Mesendoderm (in vitro differentiated cells): ENCODE measurements at regions not wholly inside any gene's neighbourhood (a gene's known extent, or its start where the extent isn't known, plus 50 kb on each side); places are given as distances from the start of the nearest gene placed in this dataset.
A peak's percentile ranks its signal among the peaks of the same experiment; 100 is the strongest.

Experiments
- DNase-seq: peaks from one replicate; pipeline ENCODE4 v3.0.0; 2013
- H2AK5ac ChIP-seq: 2 replicates; pipeline ENCODE4 v1.6.1; 2013; ENCODE audit warnings: low read length, inconsistent platforms
- H2BK120ac ChIP-seq: 2 replicates; pipeline ENCODE4 v1.6.1; 2013; ENCODE audit warnings: low read depth, mild to moderate bottlenecking, low read length, moderate library complexity, mixed read lengths
- H2BK15ac ChIP-seq: replicated peaks from 2 replicates; pipeline ENCODE4 v1.6.1; 2013; ENCODE audit warnings: low read depth, mild to moderate bottlenecking, moderate library complexity
- H2BK5ac ChIP-seq: 2 replicates; pipeline ENCODE4 v1.6.1; 2013; ENCODE audit warnings: low read length, inconsistent platforms
- H3K18ac ChIP-seq: 2 replicates; pipeline ENCODE4 v1.6.1; 2013; ENCODE audit warnings: mild to moderate bottlenecking, low read length, mixed read lengths
- H3K23ac ChIP-seq: one replicate; pipeline ENCODE4 v1.6.1; 2013; ENCODE audit warnings: low read length
- H3K27ac ChIP-seq: 2 replicates; pipeline ENCODE4 v1.5.1; 2013; ENCODE audit warnings: low read depth, mild to moderate bottlenecking, inconsistent platforms, low read length, moderate library complexity
- H3K27me3 ChIP-seq: 2 replicates; pipeline ENCODE4 v1.6.1; 2013; ENCODE audit warnings: low read length, control low read depth, mild to moderate bottlenecking, inconsistent platforms; ENCODE audit not compliant: insufficient read depth, poor library complexity
- H3K36me3 ChIP-seq: 2 replicates; pipeline ENCODE4 v1.6.1; 2013; ENCODE audit warnings: low read length, inconsistent platforms; ENCODE audit not compliant: control insufficient read depth, insufficient read depth
- H3K4ac ChIP-seq: one replicate; pipeline ENCODE4 v1.6.1; 2013; ENCODE audit warnings: low read depth, mild to moderate bottlenecking, low read length, moderate library complexity
- H3K4me1 ChIP-seq: 2 replicates; pipeline ENCODE4 v1.6.1; 2013; ENCODE audit warnings: low read depth, low read length, inconsistent platforms; ENCODE audit not compliant: control insufficient read depth
- H3K4me2 ChIP-seq: 2 replicates; pipeline ENCODE4 v1.6.1; 2013; ENCODE audit warnings: low read length
- H3K4me3 ChIP-seq: 2 replicates; pipeline ENCODE4 v1.5.1; 2013; ENCODE audit warnings: mild to moderate bottlenecking, low read length
- H3K56ac ChIP-seq: one replicate; pipeline ENCODE4 v1.6.1; 2013; ENCODE audit warnings: low read length
- H3K79me1 ChIP-seq: 2 replicates; pipeline ENCODE4 v1.6.1; 2013; ENCODE audit warnings: low read length, inconsistent platforms
- H3K79me2 ChIP-seq: 2 replicates; pipeline ENCODE4 v1.6.1; 2013; ENCODE audit warnings: mild to moderate bottlenecking, low read length; ENCODE audit not compliant: control insufficient read depth, insufficient read depth
- H3K9ac ChIP-seq: 2 replicates; pipeline ENCODE4 v1.6.1; 2013; ENCODE audit warnings: low read length, inconsistent platforms
- H4K5ac ChIP-seq: one replicate; pipeline ENCODE4 v1.6.1; 2013; ENCODE audit warnings: low read length
- H4K8ac ChIP-seq: one replicate; pipeline ENCODE4 v1.6.1; 2013; ENCODE audit warnings: low read depth, mild to moderate bottlenecking, control low read depth, low read length, moderate library complexity
- WGBS: extraction: QIAGEN DNeasy Blood & Tissue Kit; methylation state at CpG from one replicate; pipeline ENCODE4 v1.1.7; 2013; ENCODE audit warnings: low lambda C conversion rate, missing lambda C conversion rate; ENCODE audit not compliant: insufficient coverage; ENCODE audit errors: extremely low coverage; 5-methylcytosine and 5-hydroxymethylcytosine counted together

GRCh38 chr14:22007363-22007762 is 333.7 kb upstream of the OR4E1 start:
- H3K4me1 ChIP-seq: no peaks in the 10 kb centered on the region
- no peak overlapping the region for H3K23ac ChIP-seq
- no peak overlapping the region for H4K5ac ChIP-seq
- H3K18ac ChIP-seq: no peak overlapping the region
- no peak overlapping the region for H2BK15ac ChIP-seq
- no peak overlapping the region for H2BK5ac ChIP-seq
- H3K4ac ChIP-seq: no peak overlapping the region
- no peak overlapping the region for H2BK120ac ChIP-seq
- H3K4me2 ChIP-seq: no peak overlapping the region
- H3K36me3 ChIP-seq: no peaks in the 10 kb centered on the region
- no peak for DNase-seq
- no peak overlapping the region for H4K8ac ChIP-seq
- H3K56ac ChIP-seq: no peak overlapping the region
- no peak overlapping the region for H3K27ac ChIP-seq
- no CpG with 5 or more reads among the region's 3 CpGs for WGBS
- no peaks in the 10 kb centered on the region for H3K27me3 ChIP-seq
- no peaks in the 10 kb centered on the region for H3K79me1 ChIP-seq
- no peak overlapping the region for H3K9ac ChIP-seq
- no peak overlapping the region for H2AK5ac ChIP-seq
- no peaks in the 10 kb centered on the region for H3K79me2 ChIP-seq
- no peak overlapping the region for H3K4me3 ChIP-seq

GRCh38 chr14:22003461-22003860 is 329.8 kb upstream of the OR4E1 start:
- no peak overlapping the region for H3K23ac ChIP-seq

GRCh38 chr14:22002860-22003284 is 329.3 kb upstream of the OR4E1 start:
- no CpG with 5 or more reads among the region's 10 CpGs for WGBS
- H4K8ac ChIP-seq: no peak overlapping the region
- peak; percentile 63 for DNase-seq
- no peaks in the 10 kb centered on the region for H3K4me1 ChIP-seq
- no peak overlapping the region for H2BK5ac ChIP-seq
- no peaks in the 10 kb centered on the region for H3K27me3 ChIP-seq
- H3K56ac ChIP-seq: no peak overlapping the region
- no peaks in the 10 kb centered on the region for H3K79me1 ChIP-seq
- no peak overlapping the region for H3K4me3 ChIP-seq
- H3K4ac ChIP-seq: no peak overlapping the region
- peak overlapping the region; percentile 21 for H4K5ac ChIP-seq
- no peaks in the 10 kb centered on the region for H3K36me3 ChIP-seq
- no peaks in the 10 kb centered on the region for H3K79me2 ChIP-seq
- no peak overlapping the region for H2AK5ac ChIP-seq
- no peak overlapping the region for H3K18ac ChIP-seq
- H2BK15ac ChIP-seq: no peak overlapping the region
- no peak overlapping the region for H3K23ac ChIP-seq
- no peak overlapping the region for H3K27ac ChIP-seq
- no peak overlapping the region for H2BK120ac ChIP-seq
- no peak overlapping the region for H3K4me2 ChIP-seq
- H3K9ac ChIP-seq: no peak overlapping the region

More at GRCh38 chr14:22003461-22003860, 329.8 kb upstream of the OR4E1 start:
- Histone ChIP-seq H2BK120ac (no peak overlapping the region), H3K27me3 (no peaks in the 10 kb centered on the region), H3K4me1 (no peaks in the 10 kb centered on the region), H3K79me1 (no peaks in the 10 kb centered on the region), H3K9ac (no peak overlapping the region), H3K36me3 (no peaks in the 10 kb centered on the region), H3K4me2 (no peak overlapping the region), H2BK15ac (no peak overlapping the region), H2AK5ac (no peak overlapping the region), H4K8ac (no peak overlapping the region), H3K79me2 (no peaks in the 10 kb centered on the region), H3K18ac (no peak overlapping the region), H4K5ac (peak overlapping the region; percentile 21), H3K56ac (no peak overlapping the region), H2BK5ac (no peak overlapping the region), H3K4ac (no peak overlapping the region), H3K27ac (no peak overlapping the region), H3K4me3 (no peak overlapping the region)
- no CpG with 5 or more reads among the region's 9 CpGs for WGBS
- DNase-seq: no peak

- Histone ChIP-seq H3K79me1 (no peaks in the 10 kb centered on the region), H2BK120ac (no peak overlapping the region), H3K4me1 (no peaks in the 10 kb centered on the region), H3K27me3 (no peaks in the 10 kb centered on the region), H4K8ac (no peak overlapping the region), H3K9ac (no peak overlapping the region), H2BK5ac (no peak overlapping the region), H3K23ac (no peak overlapping the region), H3K79me2 (no peaks in the 10 kb centered on the region), H3K36me3 (no peaks in the 10 kb centered on the region), H3K27ac (no peak overlapping the region), H3K4me3 (no peak overlapping the region), H3K4ac (no peak overlapping the region), H4K5ac (no peak overlapping the region), H3K18ac (no peak overlapping the region), H2AK5ac (no peak overlapping the region), H3K4me2 (no peak overlapping the region), H2BK15ac (no peak overlapping the region), H3K56ac (no peak overlapping the region)
- no CpG with 5 or more reads among the region's 2 CpGs for WGBS
- no peak for DNase-seq
These were observed 325.8 kb upstream of the OR4E1 start for GRCh38 chr14:21999402-21999801.

GRCh38 chr14:21997300-21997699 is 323.7 kb upstream of the OR4E1 start:
- no peak overlapping the region for H2BK15ac ChIP-seq
- H2AK5ac ChIP-seq: no peak overlapping the region
- no peak overlapping the region for H3K56ac ChIP-seq
- no peak overlapping the region for H4K5ac ChIP-seq
- H3K9ac ChIP-seq: no peak overlapping the region
- peak overlapping the region; percentile 25 for H3K4ac ChIP-seq
- H3K27ac ChIP-seq: no peak overlapping the region
- H3K4me1 ChIP-seq: no peaks in the 10 kb centered on the region
- H3K79me2 ChIP-seq: no peaks in the 10 kb centered on the region
- H2BK120ac ChIP-seq: no peak overlapping the region
- no peak overlapping the region for H3K18ac ChIP-seq
- no peaks in the 10 kb centered on the region for H3K36me3 ChIP-seq
- no CpG with 5 or more reads among the region's 3 CpGs for WGBS
- no peak overlapping the region for H3K4me2 ChIP-seq
- DNase-seq: peak; percentile 90
- H3K79me1 ChIP-seq: no peaks in the 10 kb centered on the region
- H2BK5ac ChIP-seq: no peak overlapping the region
- H4K8ac ChIP-seq: no peak overlapping the region
- no peaks in the 10 kb centered on the region for H3K27me3 ChIP-seq
- H3K4me3 ChIP-seq: no peak overlapping the region
- H3K23ac ChIP-seq: no peak overlapping the region

- H2BK15ac ChIP-seq: no peak overlapping the region
- H3K79me1 ChIP-seq: no peaks in the 10 kb centered on the region
- no peak overlapping the region for H4K8ac ChIP-seq
- no peak overlapping the region for H4K5ac ChIP-seq
- no peak overlapping the region for H3K27ac ChIP-seq
- no peak overlapping the region for H2BK120ac ChIP-seq
- no peaks in the 10 kb centered on the region for H3K36me3 ChIP-seq
- no peak overlapping the region for H2BK5ac ChIP-seq
- H3K4me2 ChIP-seq: no peak overlapping the region
- H3K79me2 ChIP-seq: no peaks in the 10 kb centered on the region
- no peaks in the 10 kb centered on the region for H3K27me3 ChIP-seq
- DNase-seq: no peak
- no peak overlapping the region for H3K18ac ChIP-seq
- no peaks in the 10 kb centered on the region for H3K4me1 ChIP-seq
- no peak overlapping the region for H3K56ac ChIP-seq
- no peak overlapping the region for H3K4me3 ChIP-seq
- no peak overlapping the region for H3K4ac ChIP-seq
- H3K9ac ChIP-seq: no peak overlapping the region
- no peak overlapping the region for H2AK5ac ChIP-seq
- no peak overlapping the region for H3K23ac ChIP-seq
These were observed 321.7 kb upstream of the OR4E1 start for GRCh38 chr14:21995332-21995731.
